Erythroblast (primary cell): ENCODE measurements at regions not wholly inside any gene's neighbourhood (a gene's known extent, or its start where the extent isn't known, plus 50 kb on each side); places are given as distances from the start of the nearest gene placed in this dataset.

Experiments used
- GATA1 ChIP-seq: IDR thresholded peaks from 2 replicates; pipeline ENCODE4 v1.6.1; 2011; ENCODE audit warnings: low read depth, mild to moderate bottlenecking, control low read depth, low read length, moderate library complexity
- POLR2A ChIP-seq: IDR thresholded peaks from 2 replicates; pipeline ENCODE4 v1.6.1; 2011; ENCODE audit warnings: mild to moderate bottlenecking, low read length

DNA sequence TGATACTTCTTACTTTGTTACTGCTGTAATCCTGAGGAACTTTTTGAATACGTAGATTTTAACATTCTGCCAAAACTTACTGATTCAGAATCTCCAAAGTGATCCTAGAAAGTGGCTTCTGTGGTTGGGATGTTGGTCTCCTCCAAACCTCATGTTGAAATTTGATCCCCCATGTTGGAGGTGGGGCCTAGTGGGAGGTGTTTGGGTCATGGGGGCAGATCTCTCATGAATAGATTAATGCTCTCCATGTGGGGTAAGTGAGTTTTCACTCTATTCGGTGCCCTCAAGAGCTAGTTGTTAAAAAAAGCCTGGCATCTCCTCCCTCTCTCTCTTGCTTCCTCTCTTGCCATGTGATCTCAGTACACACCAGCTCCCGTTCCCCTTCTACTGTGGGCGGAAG is 329.9 kb downstream of the HRH4 start:
- TF ChIP-seq POLR2A (no peak), GATA1 (no peak)
